ENCODE measurements at regions not wholly inside any gene's neighbourhood (a gene's known extent, or its start where the extent isn't known, plus 50 kb on each side); places are given as distances from the start of the nearest gene placed in this dataset.

DNA sequence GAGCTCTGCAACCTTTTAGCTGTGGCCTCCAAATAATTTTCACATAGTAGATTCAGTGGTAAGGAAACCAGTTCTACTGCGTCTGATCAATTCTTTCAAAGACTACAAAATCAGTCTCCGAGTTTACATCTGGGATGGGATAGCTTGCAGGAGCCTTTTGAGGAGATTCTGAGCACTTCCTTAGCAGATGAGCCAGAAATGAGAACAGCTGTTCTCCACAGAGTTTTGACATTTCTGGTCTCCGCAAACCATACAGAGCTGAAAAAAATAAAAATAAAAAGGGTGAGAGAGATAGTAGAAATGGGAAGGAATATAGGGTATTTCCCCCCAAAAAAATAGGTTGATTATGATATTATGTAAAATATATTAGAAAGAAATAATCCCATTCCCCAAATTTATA is 119.3 kb downstream of the LYPLAL1 start:
- in situ Hi-C loops (cut with HindIII; ENCODE audit: low pct_unique_long_range_greater_than_20kb, low sequenced_read_pairs) = no loop called here
- no peak for DNase-seq (ENCODE audit: low read depth, low spot score)

DNA sequence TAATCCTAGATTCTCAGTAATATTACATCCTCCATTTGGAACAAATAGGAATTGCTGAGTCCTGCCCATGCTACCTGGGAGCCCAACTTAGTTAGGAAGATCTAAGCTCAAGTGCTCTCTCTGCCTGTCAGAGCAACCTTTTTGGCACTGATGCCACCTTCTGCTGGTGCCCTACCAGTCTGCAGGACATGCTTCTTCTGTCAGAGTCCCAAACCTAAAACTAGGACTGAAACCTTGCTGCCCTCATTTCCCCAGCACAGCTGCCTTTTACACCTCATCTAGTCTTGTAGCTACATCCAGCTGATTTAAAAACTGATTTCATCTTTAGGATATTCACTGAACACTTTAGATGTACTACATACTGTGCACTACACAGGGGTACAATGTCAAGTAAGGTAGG is 118.7 kb downstream of the LYPLAL1 start:
- DNase-seq (ENCODE audit: low read depth, low spot score) = no peak
- in situ Hi-C loops (cut with HindIII; ENCODE audit: low pct_unique_long_range_greater_than_20kb, low sequenced_read_pairs) = no loop called here

DNA sequence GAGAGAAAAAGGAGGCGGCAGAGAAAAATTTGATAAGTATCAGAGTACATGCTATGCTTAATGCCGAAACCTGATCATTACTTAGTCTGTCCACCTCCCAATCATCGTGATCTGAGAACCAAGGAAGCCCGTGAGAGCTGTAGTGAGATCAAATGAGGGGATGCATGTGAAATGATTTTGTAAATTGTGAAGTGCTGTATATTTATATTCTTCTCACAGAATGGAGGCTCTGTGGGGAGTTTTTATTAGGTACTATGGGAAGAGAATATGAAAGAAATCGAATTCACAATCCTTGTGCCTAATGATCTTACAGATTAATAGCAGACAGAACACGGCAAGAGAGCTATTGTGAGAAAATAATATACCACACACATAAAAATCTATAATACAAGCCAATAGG is 115.5 kb downstream of the LYPLAL1 start:
- in situ Hi-C loops (cut with HindIII; ENCODE audit: low pct_unique_long_range_greater_than_20kb, low sequenced_read_pairs) = no loop called here

DNA sequence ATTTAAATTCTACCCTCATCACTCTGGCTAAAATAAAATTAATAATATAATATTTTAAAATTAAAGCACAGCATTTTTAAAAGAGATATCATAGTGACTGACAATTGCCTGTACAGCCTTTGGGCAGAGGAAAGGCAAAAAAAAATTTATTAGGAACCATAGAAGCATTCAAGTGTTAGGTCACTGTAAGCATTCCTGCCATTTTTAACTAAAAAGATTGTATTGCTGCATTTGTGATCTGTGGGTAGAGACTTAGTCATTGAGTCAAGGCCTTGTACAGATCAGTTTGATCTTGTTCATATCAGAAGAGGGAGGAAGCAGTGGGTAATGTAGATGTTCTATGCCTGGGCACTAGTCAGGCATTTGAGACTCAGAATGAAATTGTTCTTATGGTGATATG is 109.9 kb downstream of the LYPLAL1 start:
- in situ Hi-C loops (cut with HindIII; ENCODE audit: low pct_unique_long_range_greater_than_20kb, low sequenced_read_pairs) = no loop called here
- no peak for DNase-seq (ENCODE audit: low read depth, low spot score)

More for the DNA sequence above, 115.5 kb downstream of the LYPLAL1 start:
- no peak for DNase-seq (ENCODE audit: low read depth, low spot score)

DNA sequence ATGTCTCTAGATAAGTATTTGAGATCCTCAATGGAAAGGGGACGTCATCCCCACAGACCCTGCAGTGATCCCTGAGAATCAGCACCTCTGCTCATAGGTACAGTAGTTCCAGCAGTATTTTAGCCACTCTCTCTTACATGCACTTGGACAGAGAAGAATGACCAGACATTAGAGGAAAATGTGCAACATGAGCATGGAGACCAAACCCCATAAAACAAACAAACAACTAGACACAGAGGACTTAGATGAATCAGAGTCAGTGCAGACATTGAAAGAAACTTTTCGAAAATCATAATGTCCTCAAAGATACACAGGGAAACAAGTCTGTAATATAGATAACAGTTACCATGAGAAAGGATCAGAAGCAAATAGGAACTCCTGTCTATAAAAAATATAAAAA is 108.2 kb downstream of the LYPLAL1 start:
- no peak for DNase-seq (ENCODE audit: low read depth, low spot score)
- in situ Hi-C loops (cut with HindIII; ENCODE audit: low pct_unique_long_range_greater_than_20kb, low sequenced_read_pairs) = no loop called here

DNA sequence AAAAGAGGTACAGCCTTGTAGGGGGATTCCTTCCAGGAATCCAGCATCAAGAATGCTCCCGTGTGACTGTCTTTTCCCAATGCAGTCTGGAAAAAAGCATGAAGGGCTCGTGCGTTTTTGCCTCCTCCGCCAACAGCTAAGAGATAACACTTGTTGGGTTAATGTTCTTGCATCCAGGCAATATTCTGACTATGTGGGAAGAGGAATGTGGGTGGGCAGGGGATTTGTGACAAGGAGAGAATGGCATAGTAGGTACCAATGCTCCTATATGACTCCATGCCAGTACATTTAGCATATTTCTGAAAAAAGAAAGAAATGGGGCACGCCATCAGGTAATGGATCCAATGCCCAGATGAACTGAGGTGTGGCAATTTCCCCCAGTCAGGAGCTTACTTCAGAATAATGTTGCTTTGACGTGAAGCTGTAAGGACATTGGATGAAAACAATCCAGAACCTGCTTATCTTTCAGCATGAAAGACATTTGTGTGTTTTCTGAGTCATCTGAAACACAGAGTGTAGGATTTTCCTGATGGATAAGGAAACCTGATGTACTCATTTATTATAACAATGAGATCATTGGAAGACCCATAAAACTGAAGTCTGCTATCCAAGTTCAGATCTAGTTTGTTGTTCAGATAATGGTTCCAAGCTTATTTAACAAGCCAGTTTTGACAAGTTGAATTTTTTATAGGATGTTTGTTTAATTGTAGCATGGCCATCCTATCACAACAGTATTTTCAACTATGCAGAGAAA is 105.5 kb downstream of the LYPLAL1 start:
- no peak for DNase-seq (ENCODE audit: low read depth, low spot score)
- in situ Hi-C loops (cut with HindIII; ENCODE audit: low pct_unique_long_range_greater_than_20kb, low sequenced_read_pairs) = no loop called here

DNA sequence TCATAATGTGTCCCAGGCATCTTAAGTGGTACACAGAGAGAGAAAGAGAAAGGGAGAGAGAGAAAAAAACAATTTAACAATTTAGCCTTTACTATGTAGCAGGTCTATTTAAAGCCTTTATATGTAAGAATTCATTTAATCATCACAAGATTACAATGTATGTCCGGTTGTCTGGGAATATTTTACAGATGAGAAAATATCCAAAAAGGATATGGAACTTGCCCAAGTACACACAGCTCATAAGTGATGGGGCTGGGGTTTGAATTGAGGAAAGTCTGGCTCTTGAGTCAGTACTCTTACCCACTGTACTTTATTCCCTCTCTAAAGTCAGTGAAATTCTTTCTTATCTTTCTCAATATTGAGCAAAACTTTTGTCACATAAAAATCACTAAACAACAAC is 104.6 kb downstream of the LYPLAL1 start:
- in situ Hi-C loops (cut with HindIII; ENCODE audit: low pct_unique_long_range_greater_than_20kb, low sequenced_read_pairs) = no loop called here
- no peak for DNase-seq (ENCODE audit: low read depth, low spot score)

DNA sequence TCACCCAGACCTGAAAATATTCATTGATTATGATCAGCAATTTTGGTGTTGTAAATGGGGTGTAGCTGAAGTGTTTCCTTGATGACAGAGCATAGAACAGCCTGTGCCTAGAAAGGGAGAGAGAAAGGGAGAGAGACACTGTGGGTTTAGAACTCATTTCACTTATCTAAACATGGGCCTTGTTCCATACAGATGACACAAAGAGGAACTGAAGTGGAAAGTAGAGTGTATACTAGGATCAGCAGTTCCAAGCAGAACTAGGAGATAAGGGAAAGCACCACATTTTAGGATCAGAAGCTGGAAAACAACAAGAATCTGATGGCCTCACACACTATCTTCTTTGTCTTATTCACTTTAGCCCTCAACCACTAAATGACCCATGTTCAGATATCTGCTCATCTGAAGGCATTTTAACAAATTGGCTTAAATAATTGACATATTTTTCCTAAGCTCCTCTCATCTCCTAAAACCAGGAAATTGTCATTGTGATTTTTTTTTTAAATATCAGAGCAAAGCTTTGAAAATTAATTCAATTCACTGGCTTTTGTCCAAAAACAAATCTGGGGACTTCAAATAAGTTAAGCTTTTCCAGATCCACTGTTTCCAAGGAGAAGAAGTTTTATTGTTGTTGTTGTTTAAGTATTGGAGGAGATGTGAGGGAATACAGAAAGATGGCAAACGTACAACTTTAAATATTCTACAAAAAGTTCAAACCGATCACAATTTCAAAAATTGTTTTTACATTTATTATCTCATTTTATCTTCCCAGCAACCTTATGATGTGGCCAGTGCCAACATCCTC is 103.8 kb downstream of the LYPLAL1 start:
- in situ Hi-C loops (cut with HindIII; ENCODE audit: low pct_unique_long_range_greater_than_20kb, low sequenced_read_pairs) = no loop called here
- peak; percentile 33 for DNase-seq (ENCODE audit: low read depth, low spot score)

DNA sequence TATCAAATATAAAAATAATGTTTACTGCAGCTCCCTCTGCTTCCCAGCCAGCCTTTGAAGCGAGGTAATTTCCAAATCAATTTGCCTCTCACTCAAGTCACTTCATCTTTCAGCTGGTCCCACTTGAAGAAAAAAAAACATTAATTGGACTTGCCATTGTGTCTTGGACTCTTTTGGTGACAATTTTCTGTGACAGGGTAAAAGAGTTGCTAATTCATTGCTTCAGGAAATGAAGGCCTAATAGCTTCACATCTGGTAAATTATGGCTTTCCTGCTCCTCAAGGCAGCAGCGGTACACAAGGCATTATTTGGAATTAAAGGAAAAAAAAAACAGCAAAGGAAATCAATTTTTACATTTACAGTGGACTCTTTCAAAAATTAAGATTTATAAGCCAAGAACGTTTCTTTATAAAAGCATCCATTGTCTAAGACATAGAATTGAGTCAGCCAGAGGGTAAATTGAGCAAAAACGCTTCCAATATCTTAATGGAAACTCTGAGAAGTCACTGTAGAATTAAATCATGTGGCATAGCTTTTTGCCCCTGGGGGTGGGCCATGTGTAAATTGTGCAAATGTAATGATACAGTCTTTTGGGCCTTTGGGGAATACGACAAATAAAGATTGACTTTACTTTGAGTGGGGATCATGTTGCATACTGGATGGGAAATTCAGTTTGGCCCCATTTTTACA is 102.5 kb downstream of the LYPLAL1 start:
- DNase-seq (ENCODE audit: low read depth, low spot score) = peak; percentile 97
- in situ Hi-C loops (cut with HindIII; ENCODE audit: low pct_unique_long_range_greater_than_20kb, low sequenced_read_pairs) = no loop called here

DNA sequence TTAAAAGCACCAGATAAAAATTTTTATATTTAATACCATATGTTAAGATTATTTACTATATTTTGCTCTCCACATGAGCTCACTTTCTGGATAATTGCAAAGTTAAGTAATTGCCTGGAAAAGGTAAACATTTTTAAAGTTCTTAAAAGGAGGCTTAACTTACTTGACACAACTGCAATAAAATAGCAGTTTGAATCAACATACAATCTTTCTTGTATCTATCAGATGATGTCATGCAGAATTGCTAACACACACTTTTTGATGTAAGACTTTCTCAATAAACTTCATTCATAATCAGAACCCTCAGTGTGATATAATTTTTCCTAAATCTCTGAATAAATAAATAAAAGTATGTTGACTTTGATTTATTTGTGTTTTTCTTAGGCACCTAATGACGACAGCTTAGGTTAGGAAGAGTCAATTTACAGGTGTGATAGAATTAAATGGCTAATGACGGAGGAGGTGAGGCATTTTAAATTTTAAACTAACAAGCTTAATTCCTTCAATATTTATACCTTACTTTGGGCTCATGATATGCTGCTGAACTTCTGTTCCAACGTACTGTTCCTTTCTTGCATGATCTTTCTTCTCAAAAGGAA is 99.5 kb downstream of the LYPLAL1 start:
- in situ Hi-C loops (cut with HindIII; ENCODE audit: low pct_unique_long_range_greater_than_20kb, low sequenced_read_pairs) = no loop called here
- DNase-seq (ENCODE audit: low read depth, low spot score) = no peak

DNA sequence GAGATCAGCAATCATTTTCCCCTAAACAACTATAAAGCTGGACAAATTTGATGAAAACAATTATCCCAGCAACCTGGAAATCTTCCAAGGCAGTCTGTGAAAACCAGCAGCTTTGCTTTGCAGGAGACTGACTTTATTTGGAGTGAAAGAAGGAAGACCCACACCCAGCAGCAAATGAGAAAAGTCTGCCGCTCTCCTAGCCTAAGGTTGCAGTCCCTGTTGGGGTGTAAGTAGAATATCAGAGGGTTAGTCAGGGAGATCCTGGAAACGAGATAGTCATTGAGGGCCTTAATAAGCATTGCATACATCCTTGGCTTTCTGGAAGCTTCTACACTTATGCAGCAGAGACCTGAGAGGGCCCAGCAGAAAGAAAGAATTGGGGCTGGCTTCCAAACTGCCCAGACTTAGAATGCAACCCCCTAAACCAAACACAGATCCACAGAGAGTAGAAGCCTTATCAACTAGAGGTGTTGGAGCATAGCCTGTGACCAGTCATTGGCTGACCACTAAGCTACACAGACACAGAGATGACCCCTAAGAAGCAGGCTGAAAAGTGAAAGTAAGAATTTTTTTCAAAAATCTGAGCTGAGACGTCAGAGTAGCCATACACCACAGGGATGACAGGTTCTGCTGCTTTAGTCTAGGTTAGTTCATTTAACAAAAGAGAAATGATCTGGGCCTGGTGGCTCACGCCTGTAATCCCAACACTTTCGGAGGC is 98.3 kb downstream of the LYPLAL1 start:
- no peak for DNase-seq (ENCODE audit: low read depth, low spot score)
- in situ Hi-C loops (cut with HindIII; ENCODE audit: low pct_unique_long_range_greater_than_20kb, low sequenced_read_pairs) = no loop called here

DNA sequence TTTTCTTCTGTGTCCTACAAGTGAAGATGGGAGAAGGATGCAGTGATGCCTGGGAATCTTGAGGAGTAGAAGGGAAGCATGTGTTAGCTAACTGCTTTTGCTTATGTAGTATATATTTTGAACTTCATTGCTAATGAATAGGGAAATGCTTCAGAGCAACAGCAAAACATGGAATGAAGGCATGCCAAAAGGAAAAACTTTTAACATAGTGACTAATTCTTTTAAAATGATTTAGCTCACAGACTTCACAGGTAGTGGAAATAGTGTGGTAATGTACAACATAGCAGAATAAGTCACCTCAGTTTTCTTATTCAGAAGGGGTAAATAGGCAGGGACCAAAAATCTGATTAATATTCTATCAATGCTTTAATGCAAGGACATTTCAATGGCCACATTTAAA is 95.5 kb downstream of the LYPLAL1 start:
- no peak for DNase-seq (ENCODE audit: low read depth, low spot score)
- in situ Hi-C loops (cut with HindIII; ENCODE audit: low pct_unique_long_range_greater_than_20kb, low sequenced_read_pairs) = no loop called here

DNA sequence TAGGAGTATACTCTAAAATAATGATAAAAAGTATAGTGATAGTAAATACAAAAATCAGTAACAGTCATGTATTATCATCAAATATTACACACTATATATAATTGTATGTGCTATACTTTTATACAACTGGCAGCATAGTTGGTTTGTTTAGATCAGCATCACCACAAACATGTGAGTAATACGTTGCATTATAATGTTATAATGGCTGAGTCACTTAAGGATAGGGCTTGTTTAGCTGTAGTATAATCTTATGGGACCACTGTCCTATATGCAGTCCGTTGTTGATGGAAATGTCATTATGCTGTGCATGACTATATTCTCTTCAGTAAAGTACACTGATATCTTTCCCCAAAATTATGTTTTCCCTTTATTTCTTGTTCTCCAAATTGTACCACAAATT is 92.8 kb downstream of the LYPLAL1 start:
- in situ Hi-C loops (cut with HindIII; ENCODE audit: low pct_unique_long_range_greater_than_20kb, low sequenced_read_pairs) = no loop called here
- DNase-seq (ENCODE audit: low read depth, low spot score) = no peak

DNA sequence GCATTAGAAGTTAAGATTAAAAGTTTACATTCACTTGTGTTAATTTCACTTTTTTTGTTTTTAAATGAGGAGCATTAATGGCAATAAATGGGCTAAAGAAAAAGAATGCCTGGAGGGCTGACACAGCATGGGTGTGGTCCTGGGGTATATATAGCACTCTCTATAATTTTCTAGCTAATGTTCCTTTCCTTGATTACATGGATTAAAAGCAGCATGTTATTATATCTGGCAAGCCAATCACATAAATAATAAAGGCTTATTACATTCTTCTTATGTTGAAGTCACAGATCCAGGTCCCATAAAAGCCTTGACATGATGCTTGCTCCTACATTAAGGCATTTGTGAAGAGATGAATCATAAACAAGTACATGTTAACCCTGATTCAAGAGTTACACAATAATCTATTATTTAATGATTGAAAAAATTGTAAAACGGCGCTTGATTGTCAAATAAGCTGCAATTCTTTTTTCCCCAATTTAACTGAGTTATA is 91.4 kb downstream of the LYPLAL1 start:
- DNase-seq (ENCODE audit: low read depth, low spot score) = no peak
- in situ Hi-C loops (cut with HindIII; ENCODE audit: low pct_unique_long_range_greater_than_20kb, low sequenced_read_pairs) = no loop called here

DNA sequence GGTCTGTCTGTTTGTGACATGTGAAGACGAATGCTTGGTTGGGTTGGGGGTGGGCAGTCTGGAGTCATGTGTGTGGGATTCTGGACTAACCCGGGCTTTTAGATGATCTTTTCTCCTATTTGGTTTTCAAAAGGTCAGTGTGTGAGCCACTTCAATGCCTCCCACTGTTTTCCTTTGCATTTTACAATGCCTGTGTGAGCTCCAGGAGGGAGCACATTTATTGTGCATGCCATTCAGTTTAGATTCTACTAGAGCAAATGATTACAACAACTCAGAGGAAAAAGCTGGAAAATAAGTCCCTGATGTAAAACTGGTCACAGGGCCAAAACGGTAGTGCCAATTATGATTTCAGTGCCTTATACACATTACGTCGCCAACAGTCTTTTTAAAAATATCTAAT is 90.9 kb downstream of the LYPLAL1 start:
- in situ Hi-C loops (cut with HindIII; ENCODE audit: low pct_unique_long_range_greater_than_20kb, low sequenced_read_pairs) = no loop called here
- peak; percentile 96 for DNase-seq (ENCODE audit: low read depth, low spot score)

All from SK-MEL-5 (cell line).